HEK293 (cell line): ENCODE measurements at regions not wholly inside any gene's neighbourhood (a gene's known extent, or its start where the extent isn't known, plus 50 kb on each side); places are given as distances from the start of the nearest gene placed in this dataset.

Experiments used
- CTCF ChIA-PET: fragments of 350-600 bp; formaldehyde crosslinking; extraction: SDS; loops from one replicate; lab custom pipeline; 2021; ENCODE audit warnings: antibody characterized with exemption; lab: Yijun Ruan, JAX
- POLR2A ChIA-PET: fragments of 300-600 bp; formaldehyde crosslinking; extraction: SDS; loops from one replicate; lab custom pipeline; 2020; ENCODE audit warnings: antibody characterized with exemption, inconsistent platforms; lab: Yijun Ruan, JAX
- H3K27ac ChIP-seq: fragments of 200-500 bp; sonication (Bioruptor generic); 2 replicates; pipeline ENCODE4 v1.5.1; 2014; ENCODE audit warnings: low read depth, low read length, control low read depth, inconsistent platforms; ENCODE audit errors: extremely low read depth
- H3K36me3 ChIP-seq, 2 experiments: fragments of 200-500 bp in 1 of 2; sonication (Bioruptor generic) in 1 of 2; 1 replicate in 1 of 2; 2 replicates in 1 of 2; pipeline ENCODE4 v1.5.1; 2014 to 2017; ENCODE audit warnings: inconsistent platforms in 2 of 2, low read length in 2 of 2; ENCODE audit not compliant: control insufficient read depth in 2 of 2, insufficient read depth in 1 of 2
- H3K4me1 ChIP-seq: fragments of 200-500 bp; sonication (Bioruptor generic); 2 replicates; pipeline ENCODE4 v1.5.1; 2014; ENCODE audit warnings: mild to moderate bottlenecking, low read length, inconsistent platforms; ENCODE audit not compliant: control insufficient read depth, insufficient read depth
- H3K4me3 ChIP-seq: 2 replicates; pipeline ENCODE4 v1.5.1; 2011; ENCODE audit warnings: low read depth, mild to moderate bottlenecking, control low read depth, low read length, moderate library complexity
- H3K9me3 ChIP-seq: fragments of 200-500 bp; sonication (Bioruptor generic); 2 replicates; pipeline ENCODE4 v1.5.1; 2014; ENCODE audit warnings: low read depth, low read length, inconsistent platforms; ENCODE audit not compliant: control insufficient read depth, insufficient read depth
- HOXA7 ChIP-seq: sonication (generic); formaldehyde crosslinking; IDR thresholded peaks from 2 replicates; pipeline ENCODE4 v1.8.1; 2022; ENCODE audit warnings: missing genetic modification reagents, borderline replicate concordance
- KLF9 ChIP-seq: fragments of 450-650 bp; formaldehyde crosslinking; IDR thresholded peaks from 2 replicates; pipeline ENCODE4 v1.5.1; 2016; ENCODE audit warnings: missing biosample characterization, missing genetic modification characterization, low read depth
- OSR2 ChIP-seq: fragments of 450-650 bp; formaldehyde crosslinking; IDR thresholded peaks from 2 replicates; pipeline ENCODE4 v1.5.1; 2016; ENCODE audit warnings: missing biosample characterization, missing genetic modification characterization
- PRDM1 ChIP-seq: fragments of 450-650 bp; formaldehyde crosslinking; IDR thresholded peaks from 2 replicates; pipeline ENCODE4; 2016; ENCODE audit warnings: missing biosample characterization, missing genetic modification characterization
- ZBTB20 ChIP-seq: fragments of 450-650 bp; formaldehyde crosslinking; IDR thresholded peaks from 2 replicates; pipeline ENCODE4 v1.5.1; 2016; ENCODE audit warnings: missing biosample characterization, missing genetic modification characterization
- ZBTB7A ChIP-seq: fragments of 450-650 bp; formaldehyde crosslinking; IDR thresholded peaks from 2 replicates; pipeline ENCODE4 v1.5.1; 2016; ENCODE audit warnings: low read depth, missing biosample characterization, missing genetic modification characterization
- ZIC2 ChIP-seq: fragments of 450-650 bp; formaldehyde crosslinking; IDR thresholded peaks from 2 replicates; pipeline ENCODE4 v1.5.1; 2016; ENCODE audit warnings: missing biosample characterization, missing genetic modification characterization
- ZNF138 ChIP-seq: fragments of 450-650 bp; formaldehyde crosslinking; IDR thresholded peaks from 2 replicates; pipeline ENCODE4 v1.5.1; 2016; ENCODE audit warnings: missing biosample characterization, missing genetic modification characterization, borderline replicate concordance
- ZNF140 ChIP-seq: fragments of 450-650 bp; formaldehyde crosslinking; IDR thresholded peaks from 2 replicates; pipeline ENCODE4 v1.5.1; 2016; ENCODE audit warnings: missing biosample characterization, missing genetic modification characterization
- ZNF174 ChIP-seq: fragments of 450-650 bp; formaldehyde crosslinking; IDR thresholded peaks from 2 replicates; pipeline ENCODE4 v1.5.0; 2017; ENCODE audit warnings: missing biosample characterization, mild to moderate bottlenecking, missing genetic modification characterization
- ZNF24 ChIP-seq: fragments of 450-650 bp; formaldehyde crosslinking; IDR thresholded peaks from 2 replicates; pipeline ENCODE4 v1.5.1; 2016; ENCODE audit warnings: missing biosample characterization, missing genetic modification characterization
- ZNF266 ChIP-seq: fragments of 450-650 bp; formaldehyde crosslinking; IDR thresholded peaks from 2 replicates; pipeline ENCODE4 v1.5.1; 2016; ENCODE audit warnings: missing biosample characterization, missing genetic modification characterization, low read depth
- ZNF274 ChIP-seq, 2 experiments: fragments of 200-500 bp in 1 of 2; fragments of 450-650 bp in 1 of 2; sonication (Bioruptor generic) in 1 of 2; formaldehyde crosslinking in 1 of 2; IDR thresholded peaks; 2 replicates each; pipeline versions ENCODE4 v1.5.1 to v1.6.1; 2014 to 2016; ENCODE audit warnings: borderline replicate concordance in 1 of 2, inconsistent platforms in 1 of 2, low read length in 1 of 2, missing biosample characterization in 1 of 2, missing genetic modification characterization in 1 of 2
- ZNF404 ChIP-seq: fragments of 450-650 bp; formaldehyde crosslinking; IDR thresholded peaks from 2 replicates; pipeline ENCODE4 v1.5.1; 2017; ENCODE audit warnings: missing biosample characterization, missing genetic modification characterization
- ZNF433 ChIP-seq: fragments of 450-650 bp; formaldehyde crosslinking; IDR thresholded peaks from 2 replicates; pipeline ENCODE4 v1.5.1; 2016; ENCODE audit warnings: missing biosample characterization, missing genetic modification characterization, low read depth
- ZNF585B ChIP-seq: fragments of 450-650 bp; formaldehyde crosslinking; IDR thresholded peaks from 2 replicates; pipeline ENCODE4 v1.5.1; 2016; ENCODE audit warnings: missing biosample characterization, missing genetic modification characterization
- ZNF776 ChIP-seq: fragments of 450-650 bp; formaldehyde crosslinking; IDR thresholded peaks from 2 replicates; pipeline ENCODE4 v1.5.0; 2017; ENCODE audit warnings: missing biosample characterization, missing genetic modification characterization, borderline replicate concordance
- TF ChIP-seq, protein P1 (sequence below): fragments of 450-650 bp; formaldehyde crosslinking; IDR thresholded peaks from 2 replicates; pipeline ENCODE4 v1.5.1; 2016; ENCODE audit warnings: missing biosample characterization, missing genetic modification characterization
- TF ChIP-seq, protein P2 (sequence below): fragments of 450-650 bp; formaldehyde crosslinking; IDR thresholded peaks from 2 replicates; pipeline ENCODE4 v1.5.1; 2016; ENCODE audit warnings: missing biosample characterization, missing genetic modification characterization
- TF ChIP-seq, protein P3 (sequence below): fragments of 450-650 bp; formaldehyde crosslinking; IDR thresholded peaks from 2 replicates; pipeline ENCODE4 v1.5.1; 2017; ENCODE audit warnings: missing biosample characterization, missing genetic modification characterization
- TF ChIP-seq, protein P4 (sequence below): fragments of 450-650 bp; formaldehyde crosslinking; IDR thresholded peaks from 2 replicates; pipeline ENCODE4 v1.5.1; 2016; ENCODE audit warnings: missing biosample characterization, missing genetic modification characterization, low read depth
- TF ChIP-seq, protein P5 (sequence below): fragments of 450-650 bp; formaldehyde crosslinking; IDR thresholded peaks from 2 replicates; pipeline ENCODE4 v1.5.1; 2016; ENCODE audit warnings: missing biosample characterization, missing genetic modification characterization
- TF ChIP-seq, protein P6 (sequence below): fragments of 450-650 bp; formaldehyde crosslinking; IDR thresholded peaks from 2 replicates; pipeline ENCODE4 v1.5.1; 2016; ENCODE audit warnings: missing biosample characterization, missing genetic modification characterization, borderline replicate concordance

DNA sequence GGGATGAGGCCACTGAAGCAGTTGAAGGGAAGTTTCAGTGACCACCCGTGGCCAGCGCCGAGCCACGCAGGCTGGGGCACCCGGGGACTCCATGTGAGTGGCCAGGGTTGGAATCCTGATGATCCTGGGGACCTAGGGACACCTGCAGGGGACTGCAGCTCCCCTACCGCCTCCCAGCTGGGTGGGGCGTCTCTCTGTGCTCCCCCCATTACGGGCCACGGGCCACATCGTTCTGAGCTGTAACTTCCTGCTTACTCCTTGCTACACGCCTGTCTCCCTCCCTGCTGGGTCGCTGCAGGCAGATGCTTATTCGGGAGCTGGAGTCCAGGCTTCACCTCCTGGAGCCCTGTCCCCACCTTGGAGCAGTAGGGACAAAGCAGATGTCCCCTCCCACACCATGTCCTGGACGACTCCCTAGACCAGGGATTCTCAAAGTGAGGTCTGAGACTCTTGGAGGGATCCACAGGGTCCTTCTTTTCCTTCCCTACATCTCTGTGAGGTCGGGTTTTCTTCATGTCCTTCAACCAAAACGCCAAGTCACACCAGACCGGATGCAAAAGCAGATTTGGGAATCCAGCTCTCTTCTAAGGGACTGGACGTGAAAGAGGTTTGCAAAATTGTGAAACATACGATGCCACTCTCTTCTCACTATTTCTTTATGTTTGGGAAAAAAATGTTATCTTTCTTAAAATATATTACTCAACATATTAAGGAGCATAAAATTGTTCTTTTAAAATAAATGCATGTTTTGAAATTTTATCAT, 85.9 kb upstream of the NCOR2 start (continued):
- TF ChIP-seq, protein P1, sequence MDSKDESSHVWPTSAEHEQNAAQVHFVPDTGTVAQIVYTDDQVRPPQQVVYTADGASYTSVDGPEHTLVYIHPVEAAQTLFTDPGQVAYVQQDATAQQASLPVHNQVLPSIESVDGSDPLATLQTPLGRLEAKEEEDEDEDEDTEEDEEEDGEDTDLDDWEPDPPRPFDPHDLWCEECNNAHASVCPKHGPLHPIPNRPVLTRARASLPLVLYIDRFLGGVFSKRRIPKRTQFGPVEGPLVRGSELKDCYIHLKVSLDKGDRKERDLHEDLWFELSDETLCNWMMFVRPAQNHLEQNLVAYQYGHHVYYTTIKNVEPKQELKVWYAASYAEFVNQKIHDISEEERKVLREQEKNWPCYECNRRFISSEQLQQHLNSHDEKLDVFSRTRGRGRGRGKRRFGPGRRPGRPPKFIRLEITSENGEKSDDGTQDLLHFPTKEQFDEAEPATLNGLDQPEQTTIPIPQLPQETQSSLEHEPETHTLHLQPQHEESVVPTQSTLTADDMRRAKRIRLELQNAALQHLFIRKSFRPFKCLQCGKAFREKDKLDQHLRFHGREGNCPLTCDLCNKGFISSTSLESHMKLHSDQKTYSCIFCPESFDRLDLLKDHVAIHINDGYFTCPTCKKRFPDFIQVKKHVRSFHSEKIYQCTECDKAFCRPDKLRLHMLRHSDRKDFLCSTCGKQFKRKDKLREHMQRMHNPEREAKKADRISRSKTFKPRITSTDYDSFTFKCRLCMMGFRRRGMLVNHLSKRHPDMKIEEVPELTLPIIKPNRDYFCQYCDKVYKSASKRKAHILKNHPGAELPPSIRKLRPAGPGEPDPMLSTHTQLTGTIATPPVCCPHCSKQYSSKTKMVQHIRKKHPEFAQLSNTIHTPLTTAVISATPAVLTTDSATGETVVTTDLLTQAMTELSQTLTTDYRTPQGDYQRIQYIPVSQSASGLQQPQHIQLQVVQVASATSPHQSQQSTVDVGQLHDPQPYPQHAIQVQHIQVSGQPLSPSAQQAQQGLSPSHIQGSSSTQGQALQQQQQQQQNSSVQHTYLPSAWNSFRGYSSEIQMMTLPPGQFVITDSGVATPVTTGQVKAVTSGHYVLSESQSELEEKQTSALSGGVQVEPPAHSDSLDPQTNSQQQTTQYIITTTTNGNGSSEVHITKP (tag by site-specific recombination) = peak; percentile 60
- no peak for TF ChIP-seq ZNF274 (IDR thresholded peaks at IDR 0.05; ENCODE audit: low read length)
- no peak for TF ChIP-seq ZNF274 (tag by site-specific recombination; IDR thresholded peaks at IDR 0.05; ENCODE audit: borderline replicate concordance)
- TF ChIP-seq, protein P2, sequence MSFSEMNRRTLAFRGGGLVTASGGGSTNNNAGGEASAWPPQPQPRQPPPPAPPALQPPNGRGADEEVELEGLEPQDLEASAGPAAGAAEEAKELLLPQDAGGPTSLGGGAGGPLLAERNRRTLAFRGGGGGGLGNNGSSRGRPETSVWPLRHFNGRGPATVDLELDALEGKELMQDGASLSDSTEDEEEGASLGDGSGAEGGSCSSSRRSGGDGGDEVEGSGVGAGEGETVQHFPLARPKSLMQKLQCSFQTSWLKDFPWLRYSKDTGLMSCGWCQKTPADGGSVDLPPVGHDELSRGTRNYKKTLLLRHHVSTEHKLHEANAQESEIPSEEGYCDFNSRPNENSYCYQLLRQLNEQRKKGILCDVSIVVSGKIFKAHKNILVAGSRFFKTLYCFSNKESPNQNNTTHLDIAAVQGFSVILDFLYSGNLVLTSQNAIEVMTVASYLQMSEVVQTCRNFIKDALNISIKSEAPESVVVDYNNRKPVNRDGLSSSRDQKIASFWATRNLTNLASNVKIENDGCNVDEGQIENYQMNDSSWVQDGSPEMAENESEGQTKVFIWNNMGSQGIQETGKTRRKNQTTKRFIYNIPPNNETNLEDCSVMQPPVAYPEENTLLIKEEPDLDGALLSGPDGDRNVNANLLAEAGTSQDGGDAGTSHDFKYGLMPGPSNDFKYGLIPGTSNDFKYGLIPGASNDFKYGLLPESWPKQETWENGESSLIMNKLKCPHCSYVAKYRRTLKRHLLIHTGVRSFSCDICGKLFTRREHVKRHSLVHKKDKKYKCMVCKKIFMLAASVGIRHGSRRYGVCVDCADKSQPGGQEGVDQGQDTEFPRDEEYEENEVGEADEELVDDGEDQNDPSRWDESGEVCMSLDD = no peak
- no peak for TF ChIP-seq PRDM1
- TF ChIP-seq ZNF24 = no peak
- TF ChIP-seq ZIC2 = peak; percentile 59; the same call in 1 of the 2 replicates
- TF ChIP-seq KLF9 (tag by site-specific recombination) = no peak
- TF ChIP-seq, protein P3, sequence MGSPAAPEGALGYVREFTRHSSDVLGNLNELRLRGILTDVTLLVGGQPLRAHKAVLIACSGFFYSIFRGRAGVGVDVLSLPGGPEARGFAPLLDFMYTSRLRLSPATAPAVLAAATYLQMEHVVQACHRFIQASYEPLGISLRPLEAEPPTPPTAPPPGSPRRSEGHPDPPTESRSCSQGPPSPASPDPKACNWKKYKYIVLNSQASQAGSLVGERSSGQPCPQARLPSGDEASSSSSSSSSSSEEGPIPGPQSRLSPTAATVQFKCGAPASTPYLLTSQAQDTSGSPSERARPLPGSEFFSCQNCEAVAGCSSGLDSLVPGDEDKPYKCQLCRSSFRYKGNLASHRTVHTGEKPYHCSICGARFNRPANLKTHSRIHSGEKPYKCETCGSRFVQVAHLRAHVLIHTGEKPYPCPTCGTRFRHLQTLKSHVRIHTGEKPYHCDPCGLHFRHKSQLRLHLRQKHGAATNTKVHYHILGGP = no peak
- TF ChIP-seq, protein P4, sequence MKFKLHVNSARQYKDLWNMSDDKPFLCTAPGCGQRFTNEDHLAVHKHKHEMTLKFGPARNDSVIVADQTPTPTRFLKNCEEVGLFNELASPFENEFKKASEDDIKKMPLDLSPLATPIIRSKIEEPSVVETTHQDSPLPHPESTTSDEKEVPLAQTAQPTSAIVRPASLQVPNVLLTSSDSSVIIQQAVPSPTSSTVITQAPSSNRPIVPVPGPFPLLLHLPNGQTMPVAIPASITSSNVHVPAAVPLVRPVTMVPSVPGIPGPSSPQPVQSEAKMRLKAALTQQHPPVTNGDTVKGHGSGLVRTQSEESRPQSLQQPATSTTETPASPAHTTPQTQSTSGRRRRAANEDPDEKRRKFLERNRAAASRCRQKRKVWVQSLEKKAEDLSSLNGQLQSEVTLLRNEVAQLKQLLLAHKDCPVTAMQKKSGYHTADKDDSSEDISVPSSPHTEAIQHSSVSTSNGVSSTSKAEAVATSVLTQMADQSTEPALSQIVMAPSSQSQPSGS = no peak
- TF ChIP-seq ZBTB7A (tag by site-specific recombination) = no peak

DNA sequence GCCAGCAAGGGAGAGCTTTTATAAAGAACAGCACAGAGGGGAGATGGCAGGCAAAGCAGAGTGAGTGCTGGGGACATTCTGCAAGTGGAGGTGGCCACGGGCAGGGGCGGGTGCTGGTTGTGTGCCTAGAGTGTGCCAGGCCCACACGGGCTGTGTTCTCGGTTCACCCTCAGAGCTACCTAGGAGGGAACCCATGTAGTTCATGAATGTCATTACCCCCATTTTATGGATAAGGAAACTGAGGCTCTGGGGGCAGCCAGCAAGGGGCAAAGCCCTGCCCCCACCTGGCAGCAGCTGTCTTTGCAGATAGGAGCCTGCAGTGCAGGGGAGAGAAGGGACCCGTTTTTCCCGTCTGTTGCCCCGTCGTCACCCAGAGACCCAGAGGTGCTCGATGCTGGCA, 85.2 kb upstream of the NCOR2 start:
- ChIA-PET CTCF (interaction anchor here (1.6 kb wide), 1 partner anchor 12 kb away, joined by 6 read pairs; no protein-coding TSS in a partner anchor), POLR2A (no interaction called here)
- Histone ChIP-seq H3K27ac (no peak overlapping the region), H3K36me3 (no peaks in the 10 kb centered on the region), H3K9me3 (no peaks in the 10 kb centered on the region), H3K4me3 (no peak overlapping the region), H3K4me1 (no peaks in the 10 kb centered on the region)
- no peak for TF ChIP-seq ZNF266 (tag by site-specific recombination)
- TF ChIP-seq ZNF404 (tag by site-specific recombination) = no peak
- TF ChIP-seq ZBTB20 (tag by site-specific recombination) = no peak
- TF ChIP-seq ZNF138 (tag by site-specific recombination) = no peak
- no peak for TF ChIP-seq ZNF174 (tag by site-specific recombination)
- TF ChIP-seq ZNF585B = no peak
- TF ChIP-seq HOXA7 (CRISPR knock-in tag) = no peak
- TF ChIP-seq ZNF140 (tag by site-specific recombination) = no peak
- TF ChIP-seq ZNF433 = no peak
- TF ChIP-seq OSR2 (tag by site-specific recombination) = no peak
- TF ChIP-seq, protein P5, sequence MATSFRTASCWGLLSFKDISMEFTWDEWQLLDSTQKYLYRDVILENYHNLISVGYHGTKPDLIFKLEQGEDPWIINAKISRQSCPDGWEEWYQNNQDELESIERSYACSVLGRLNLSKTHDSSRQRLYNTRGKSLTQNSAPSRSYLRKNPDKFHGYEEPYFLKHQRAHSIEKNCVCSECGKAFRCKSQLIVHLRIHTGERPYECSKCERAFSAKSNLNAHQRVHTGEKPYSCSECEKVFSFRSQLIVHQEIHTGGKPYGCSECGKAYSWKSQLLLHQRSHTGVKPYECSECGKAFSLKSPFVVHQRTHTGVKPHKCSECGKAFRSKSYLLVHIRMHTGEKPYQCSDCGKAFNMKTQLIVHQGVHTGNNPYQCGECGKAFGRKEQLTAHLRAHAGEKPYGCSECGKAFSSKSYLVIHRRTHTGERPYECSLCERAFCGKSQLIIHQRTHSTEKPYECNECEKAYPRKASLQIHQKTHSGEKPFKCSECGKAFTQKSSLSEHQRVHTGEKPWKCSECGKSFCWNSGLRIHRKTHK (tag by site-specific recombination) = no peak
- TF ChIP-seq, protein P6, sequence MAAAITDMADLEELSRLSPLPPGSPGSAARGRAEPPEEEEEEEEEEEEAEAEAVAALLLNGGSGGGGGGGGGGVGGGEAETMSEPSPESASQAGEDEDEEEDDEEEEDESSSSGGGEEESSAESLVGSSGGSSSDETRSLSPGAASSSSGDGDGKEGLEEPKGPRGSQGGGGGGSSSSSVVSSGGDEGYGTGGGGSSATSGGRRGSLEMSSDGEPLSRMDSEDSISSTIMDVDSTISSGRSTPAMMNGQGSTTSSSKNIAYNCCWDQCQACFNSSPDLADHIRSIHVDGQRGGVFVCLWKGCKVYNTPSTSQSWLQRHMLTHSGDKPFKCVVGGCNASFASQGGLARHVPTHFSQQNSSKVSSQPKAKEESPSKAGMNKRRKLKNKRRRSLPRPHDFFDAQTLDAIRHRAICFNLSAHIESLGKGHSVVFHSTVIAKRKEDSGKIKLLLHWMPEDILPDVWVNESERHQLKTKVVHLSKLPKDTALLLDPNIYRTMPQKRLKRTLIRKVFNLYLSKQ (tag by site-specific recombination) = no peak
- no peak for TF ChIP-seq ZNF776 (tag by site-specific recombination)
